RKO (cell line): ENCODE measurements at regions not wholly inside any gene's neighbourhood (a gene's known extent, or its start where the extent isn't known, plus 50 kb on each side); places are given as distances from the start of the nearest gene placed in this dataset.
"Not testable (repeated sequence)": the region's sequence is repeated elsewhere in the genome, so short reads cannot be mapped to it uniquely, and the experiment has no call there.

ENCODE experiments used
- DNase-seq: peaks from one replicate; pipeline ENCODE4 v3.0.0-alpha.2; 2016; ENCODE audit warnings: low spot score

- no peak for DNase-seq
Measured at GRCh38 chr15:81865850-81866537, 179.8 kb downstream of the MEX3B start.

- peak; percentile 20 for DNase-seq
Measured at GRCh38 chr15:81863162-81863561, 182.7 kb downstream of the MEX3B start.

- no peak for DNase-seq
Measured at GRCh38 chr15:81859737-81860516, 185.9 kb downstream of the MEX3B start.

GRCh38 chr15:81858586-81858985 lies 187.2 kb downstream of the MEX3B start:
- no peak for DNase-seq

DNA sequence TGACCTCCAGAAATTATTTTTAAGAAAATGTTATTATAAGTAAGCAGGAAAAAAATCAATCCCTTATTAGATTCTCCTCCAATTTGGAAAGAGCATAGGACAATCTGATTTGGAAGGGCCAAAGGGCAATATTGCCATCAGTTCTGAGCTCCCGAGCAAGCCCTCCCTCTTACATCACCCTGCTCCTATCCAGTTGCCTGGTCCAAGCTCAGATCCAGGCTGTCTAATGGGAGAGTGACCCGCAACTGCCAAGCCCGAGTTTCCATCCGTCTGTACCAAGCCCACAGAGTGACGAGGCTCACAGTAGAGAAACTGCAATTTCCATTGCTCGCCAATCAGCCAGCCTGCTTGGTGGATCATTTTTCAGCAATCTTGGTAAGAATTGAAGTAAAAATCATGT lies 187.7 kb downstream of the MEX3B start:
- no peak for DNase-seq

DNA sequence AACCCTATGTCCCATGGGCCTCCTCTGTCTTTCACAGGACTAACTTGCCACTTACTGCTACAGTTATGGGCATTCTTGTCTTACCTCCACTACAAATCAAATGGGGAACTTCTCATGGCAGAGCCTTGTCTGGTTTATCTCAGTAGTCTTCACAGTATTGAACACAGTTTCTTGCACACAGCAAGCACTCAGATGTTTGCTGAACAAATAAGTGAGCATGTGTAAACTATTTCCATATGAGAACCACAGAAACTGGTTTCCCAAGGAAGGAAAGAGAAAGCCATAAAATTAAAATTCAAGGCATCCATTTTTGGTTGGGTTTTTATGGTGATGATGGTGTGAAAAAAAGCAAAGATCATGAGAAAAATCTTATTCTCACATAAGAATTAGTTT lies 189.2 kb downstream of the MEX3B start:
- no peak for DNase-seq

DNA sequence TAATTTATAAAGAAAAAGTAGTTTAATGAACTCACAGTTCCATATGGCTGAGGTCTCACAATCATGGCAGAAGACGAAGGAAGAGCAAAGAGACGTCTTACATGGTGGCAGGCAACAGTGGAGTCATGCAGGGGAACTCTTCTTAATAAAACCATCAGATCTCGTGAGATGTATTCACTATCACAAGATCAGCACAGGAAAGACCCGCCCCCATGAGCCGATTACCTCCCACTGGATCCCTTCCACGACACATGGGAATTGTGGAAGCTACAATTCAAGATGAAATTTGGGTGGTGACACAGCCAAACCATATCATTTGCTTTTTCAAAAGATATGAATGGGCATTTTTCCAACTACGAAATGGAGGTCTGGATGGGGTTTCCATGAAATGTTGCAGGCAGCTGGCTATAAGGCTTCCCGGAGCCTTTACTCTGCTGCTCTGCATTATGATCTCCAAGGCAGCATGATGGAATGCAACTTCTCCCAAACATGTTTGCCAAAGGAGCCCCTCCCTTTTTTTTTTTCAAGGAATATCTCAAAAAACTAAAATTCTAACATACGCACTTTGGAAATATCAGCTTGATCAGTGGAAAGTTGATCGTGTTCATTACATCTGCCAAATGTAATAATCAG lies 189.7 kb downstream of the MEX3B start:
- no peak for DNase-seq

DNA sequence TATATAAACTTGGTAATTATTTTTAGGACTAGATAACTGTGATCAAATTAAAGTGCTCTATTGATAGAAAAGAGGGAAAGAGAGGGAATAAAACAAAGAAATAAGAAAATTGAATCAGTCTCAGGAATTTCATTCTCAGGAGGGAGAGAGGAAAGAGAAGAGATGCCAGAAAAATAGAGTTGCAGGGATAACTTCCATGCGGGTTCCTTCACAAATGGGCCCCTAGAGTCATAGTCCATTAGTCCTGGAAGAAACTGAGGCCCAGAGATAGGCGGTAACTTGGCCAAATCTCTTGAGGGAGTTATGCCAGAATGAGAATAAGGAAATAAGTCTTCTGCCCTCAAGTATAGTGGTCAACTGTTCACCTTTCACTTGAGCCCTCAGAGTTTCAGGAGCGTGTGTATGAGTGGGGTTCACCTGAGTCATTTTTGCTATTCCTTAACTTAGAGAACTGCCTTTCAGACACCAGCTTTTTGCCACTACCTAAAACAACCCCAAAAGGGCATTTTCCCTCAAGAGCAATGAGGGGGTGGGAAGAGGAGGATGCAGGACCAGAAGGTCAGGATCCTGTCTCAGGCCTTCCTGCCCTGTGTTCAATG lies 192.6 kb downstream of the MEX3B start:
- DNase-seq: no peak

DNA sequence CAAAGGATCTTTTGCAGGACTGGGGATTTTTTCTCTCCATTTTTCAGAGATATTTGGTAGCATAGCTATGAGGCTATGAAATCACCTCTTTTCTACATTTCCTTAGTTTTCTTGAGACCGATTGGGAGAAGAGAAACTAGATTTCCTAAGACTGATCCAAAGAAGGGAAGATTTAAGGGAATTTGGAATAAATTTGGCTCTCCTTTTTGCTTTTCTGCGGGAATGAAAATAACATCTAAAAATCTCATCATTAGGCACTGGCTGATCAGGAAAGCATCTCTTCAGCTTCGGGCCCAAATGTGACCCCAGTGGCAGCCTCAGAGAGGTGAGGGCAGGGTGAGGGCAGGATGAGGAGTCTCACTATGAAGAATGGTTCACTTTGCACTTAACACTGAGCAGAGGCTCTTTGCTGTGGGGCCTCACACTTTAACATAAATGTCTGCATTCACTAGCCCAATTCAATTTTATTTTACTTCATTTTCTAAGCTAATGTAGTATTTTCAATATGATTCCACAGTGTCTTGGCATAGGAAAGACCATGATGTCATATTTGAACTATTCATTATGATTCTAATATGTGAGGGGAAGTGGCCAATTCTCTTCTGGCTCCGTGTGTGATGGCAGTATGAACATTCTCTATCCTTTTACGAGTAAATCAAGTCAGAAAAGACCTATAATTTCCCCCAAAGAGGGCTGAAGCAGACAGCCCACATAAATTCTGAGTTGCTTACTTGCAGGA lies 193.2 kb downstream of the MEX3B start:
- DNase-seq: no peak

DNA sequence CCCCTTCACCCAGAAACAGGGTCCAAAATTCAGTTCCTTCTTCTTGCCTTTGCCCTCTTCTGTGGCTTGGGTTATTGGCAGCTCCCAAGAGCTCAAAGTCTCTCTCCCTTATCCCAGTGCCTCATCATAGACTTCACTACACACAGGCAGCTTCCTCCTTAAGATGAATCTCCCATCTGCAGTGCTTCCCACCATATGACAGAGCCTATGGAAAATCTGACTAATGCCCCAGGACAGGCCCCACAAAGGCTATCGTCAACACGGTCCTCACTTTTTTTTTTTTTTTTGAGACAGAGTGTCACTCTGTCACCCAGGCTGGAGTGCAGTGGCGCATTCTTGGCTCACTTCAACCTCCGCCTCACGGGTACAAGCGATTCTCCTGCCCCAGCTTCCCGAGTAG lies 194.1 kb downstream of the MEX3B start:
- no peak for DNase-seq

DNA sequence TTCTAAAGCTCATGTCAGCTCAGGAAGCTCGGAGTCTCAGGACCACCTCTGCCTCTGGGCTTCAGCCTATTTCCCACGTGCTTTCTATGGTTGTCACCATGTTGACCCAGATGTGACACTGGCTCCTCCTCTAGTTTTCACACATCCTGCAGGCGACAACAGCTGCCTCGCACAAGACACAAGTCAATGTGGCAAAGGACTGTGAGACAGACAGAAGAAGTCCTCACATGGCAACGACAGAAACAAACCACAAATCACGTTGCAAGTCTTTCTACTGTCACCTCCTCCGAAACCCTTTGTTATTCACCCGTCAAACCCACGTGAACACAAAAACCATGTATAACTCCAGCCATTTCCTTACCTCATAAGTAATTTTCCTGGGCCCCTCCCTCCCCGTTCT lies 194.5 kb downstream of the MEX3B start:
- no peak for DNase-seq

GRCh38 chr15:81849289-81849688 lies 196.5 kb downstream of the MEX3B start:
- no peak for DNase-seq

GRCh38 chr15:81848701-81849100 lies 197.1 kb downstream of the MEX3B start:
- no peak for DNase-seq

DNA sequence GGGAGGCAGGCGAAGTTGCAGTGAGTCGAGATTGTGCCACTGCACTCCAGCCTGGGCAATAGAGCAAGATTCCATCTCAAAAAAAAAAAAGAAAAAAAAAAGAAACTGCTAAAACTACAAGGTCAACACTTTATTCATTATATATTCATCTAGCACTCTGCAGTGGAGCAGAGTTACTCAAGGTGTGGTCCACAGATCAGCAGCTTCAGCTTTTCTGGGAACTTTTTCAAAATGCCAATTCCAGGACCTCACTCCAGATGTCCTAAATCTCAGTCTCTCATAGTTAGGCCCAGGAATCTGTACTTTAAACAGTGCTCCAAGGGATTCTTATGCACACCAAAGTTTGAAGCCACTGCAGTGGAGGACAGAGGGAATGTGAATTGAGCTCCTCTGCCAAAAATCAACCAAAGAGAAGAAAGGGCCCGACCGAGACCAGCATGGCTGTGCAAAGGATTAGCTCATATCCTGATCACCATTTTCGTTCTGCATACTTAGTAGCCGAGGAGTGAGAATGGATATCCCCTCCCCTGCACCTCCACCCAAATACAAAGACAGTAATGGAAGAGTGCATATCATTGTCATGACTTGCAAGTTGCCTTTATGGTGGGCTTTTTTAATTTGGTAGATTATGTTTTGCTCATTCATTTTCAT lies 201.9 kb downstream of the MEX3B start:
- no peak for DNase-seq

GRCh38 chr15:81843226-81843625 lies 202.6 kb downstream of the MEX3B start:
- DNase-seq: no peak

- DNase-seq: no peak
Measured at GRCh38 chr15:81839387-81839786, 206.4 kb downstream of the MEX3B start.

DNA sequence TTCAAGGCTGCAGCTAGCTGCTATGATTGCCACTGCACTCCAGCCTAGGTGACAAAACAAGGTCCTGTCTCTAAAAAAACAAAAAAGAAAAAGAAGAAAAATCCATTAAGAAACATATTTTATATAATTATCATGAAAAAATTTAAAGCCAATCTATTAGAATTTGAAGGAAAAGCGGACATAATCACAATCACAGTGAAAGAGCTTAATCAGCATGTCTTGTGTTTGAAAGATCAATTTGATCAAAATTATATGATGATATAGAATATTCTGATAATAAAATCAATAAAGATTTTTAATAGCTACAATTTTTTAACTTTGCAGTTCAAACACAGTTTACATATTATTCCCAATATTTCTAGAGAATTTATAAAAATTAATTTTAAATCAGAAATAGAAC lies 210.1 kb downstream of the MEX3B start:
- DNase-seq: no peak

DNA sequence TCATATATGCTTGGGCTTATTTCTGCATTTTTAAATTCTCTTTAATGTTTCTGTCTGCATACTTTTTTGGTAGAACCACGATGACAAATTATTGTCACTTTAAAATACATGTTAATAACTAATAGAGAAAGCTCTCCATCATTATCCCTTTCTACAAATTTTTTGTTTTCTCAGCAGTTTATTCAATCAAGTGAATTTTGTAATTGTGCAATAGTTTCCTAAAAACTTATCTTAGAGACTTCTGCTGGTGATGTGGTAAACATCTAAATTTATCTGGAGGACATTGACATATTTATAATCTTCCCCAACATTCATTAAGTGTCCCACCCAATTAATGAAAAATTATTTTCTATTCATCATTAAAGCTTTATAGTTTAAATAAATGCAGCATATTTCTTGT lies 215.3 kb downstream of the MEX3B start:
- DNase-seq: no peak

DNA sequence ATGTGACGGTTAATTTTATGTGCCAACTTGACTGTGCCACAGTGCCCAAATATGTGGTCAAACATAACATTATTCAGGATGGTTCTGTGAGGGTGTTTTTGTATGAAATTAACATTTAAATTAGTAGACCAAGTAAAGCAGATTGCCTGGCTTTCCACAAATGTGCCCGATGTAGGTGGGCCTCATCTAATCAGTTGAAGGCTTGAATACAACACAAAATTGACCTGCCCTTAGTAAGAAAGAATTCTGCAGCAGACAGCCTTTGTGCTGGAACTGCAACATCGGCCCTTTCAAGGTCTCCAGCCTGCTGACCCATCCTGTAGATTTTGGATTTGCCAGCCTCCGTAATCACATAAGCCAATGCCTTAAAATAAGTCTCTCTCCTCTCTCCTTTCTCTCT lies 215.9 kb downstream of the MEX3B start:
- DNase-seq: no peak

DNA sequence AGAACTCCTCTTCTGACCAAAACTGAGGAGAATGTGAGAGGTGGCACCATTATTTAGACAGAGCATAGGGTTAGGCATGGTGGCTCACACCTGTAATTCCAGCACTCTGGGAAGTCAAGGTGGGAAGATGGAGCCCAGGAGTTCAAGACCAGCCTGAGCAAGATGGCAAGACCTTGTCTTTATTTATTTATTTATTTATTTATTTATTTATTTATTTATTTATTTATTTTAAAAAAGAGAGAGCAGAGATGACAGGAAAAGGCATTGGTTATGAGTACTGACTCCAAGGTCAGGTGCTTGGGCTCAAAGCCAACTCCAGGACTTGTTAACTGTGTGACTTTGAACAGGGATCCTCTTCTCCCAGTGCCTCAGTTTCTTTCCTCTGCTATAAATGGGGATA lies 217.7 kb downstream of the MEX3B start:
- no peak for DNase-seq

GRCh38 chr15:81825136-81825535 lies 220.7 kb downstream of the MEX3B start:
- no peak for DNase-seq

DNA sequence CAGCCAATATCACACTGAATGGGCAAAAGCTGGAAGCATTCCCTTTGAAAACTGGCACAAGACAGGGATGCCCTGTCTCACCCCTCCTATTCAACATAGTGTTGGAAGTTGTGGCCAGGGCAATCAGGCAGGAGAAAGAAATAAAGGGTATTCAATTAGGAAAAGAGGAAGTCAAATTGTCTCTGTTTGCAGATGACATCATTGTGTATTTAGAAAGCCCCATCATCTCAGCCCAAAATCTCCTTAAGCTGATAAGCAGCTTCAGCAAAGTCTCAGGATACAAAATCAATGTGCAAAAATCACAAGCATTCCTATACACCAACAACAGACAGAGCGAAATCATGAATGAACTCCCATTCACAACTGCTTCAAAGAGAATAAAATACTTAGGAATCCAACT lies 223.2 kb downstream of the MEX3B start:
- DNase-seq: not testable (repeated sequence)
